ENCODE measurements at regions not wholly inside any gene's neighbourhood (a gene's known extent, or its start where the extent isn't known, plus 50 kb on each side); places are given as distances from the start of the nearest gene placed in this dataset.

DNA sequence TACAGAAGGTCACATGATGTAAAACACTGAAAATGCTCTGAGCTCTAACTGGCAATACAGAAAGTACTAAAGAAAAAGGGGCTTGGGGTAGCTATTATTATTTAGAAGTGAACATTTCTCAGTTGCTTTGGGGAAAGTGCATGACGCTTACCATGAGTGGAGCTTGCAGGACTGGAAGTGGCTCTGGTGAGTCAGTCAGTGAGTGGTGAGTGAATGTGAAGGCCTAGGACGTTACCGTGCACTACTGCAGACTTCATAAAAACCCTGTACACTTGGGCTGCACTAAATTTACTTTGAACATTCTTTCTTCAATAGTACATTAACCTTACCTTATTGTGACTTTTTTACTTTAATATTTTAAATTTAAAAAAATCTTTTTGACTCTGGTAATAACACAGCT is 89.3 kb upstream of the ENPP6 start:
- TF ChIP-seq, protein P1, sequence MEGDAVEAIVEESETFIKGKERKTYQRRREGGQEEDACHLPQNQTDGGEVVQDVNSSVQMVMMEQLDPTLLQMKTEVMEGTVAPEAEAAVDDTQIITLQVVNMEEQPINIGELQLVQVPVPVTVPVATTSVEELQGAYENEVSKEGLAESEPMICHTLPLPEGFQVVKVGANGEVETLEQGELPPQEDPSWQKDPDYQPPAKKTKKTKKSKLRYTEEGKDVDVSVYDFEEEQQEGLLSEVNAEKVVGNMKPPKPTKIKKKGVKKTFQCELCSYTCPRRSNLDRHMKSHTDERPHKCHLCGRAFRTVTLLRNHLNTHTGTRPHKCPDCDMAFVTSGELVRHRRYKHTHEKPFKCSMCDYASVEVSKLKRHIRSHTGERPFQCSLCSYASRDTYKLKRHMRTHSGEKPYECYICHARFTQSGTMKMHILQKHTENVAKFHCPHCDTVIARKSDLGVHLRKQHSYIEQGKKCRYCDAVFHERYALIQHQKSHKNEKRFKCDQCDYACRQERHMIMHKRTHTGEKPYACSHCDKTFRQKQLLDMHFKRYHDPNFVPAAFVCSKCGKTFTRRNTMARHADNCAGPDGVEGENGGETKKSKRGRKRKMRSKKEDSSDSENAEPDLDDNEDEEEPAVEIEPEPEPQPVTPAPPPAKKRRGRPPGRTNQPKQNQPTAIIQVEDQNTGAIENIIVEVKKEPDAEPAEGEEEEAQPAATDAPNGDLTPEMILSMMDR (conservative IDR thresholded peaks at IDR 0.05; ENCODE audit: low read length) = no peak
- no peak for TF ChIP-seq EZH2phosphoT487 (IDR thresholded peaks at IDR 0.05; ENCODE audit: borderline replicate concordance, low read depth, low read length)
